NCI-H226 (cell line): ENCODE measurements at regions not wholly inside any gene's neighbourhood (a gene's known extent, or its start where the extent isn't known, plus 50 kb on each side); places are given as distances from the start of the nearest gene placed in this dataset.
"Not testable (repeated sequence)": the region's sequence is repeated elsewhere in the genome, so short reads cannot be mapped to it uniquely, and the experiment has no call there.

Experiments used
- DNase-seq: peaks from one replicate; pipeline ENCODE4 v3.0.0-alpha.2; 2015

GRCh38 chr5:177941386-177941785 is 54.7 kb downstream of the PROP1 start:
- DNase-seq: not testable (repeated sequence)

GRCh38 chr5:177939246-177940171 is 56.5 kb downstream of the PROP1 start:
- peak; percentile 22 for DNase-seq

GRCh38 chr5:177938767-177939166 is 57.3 kb downstream of the PROP1 start:
- not testable (repeated sequence) for DNase-seq

GRCh38 chr5:177934233-177934632 is 61.8 kb downstream of the PROP1 start:
- not testable (repeated sequence) for DNase-seq

- not testable (repeated sequence) for DNase-seq
Observed at GRCh38 chr5:177930269-177931022, 65.6 kb downstream of the PROP1 start.

- DNase-seq: not testable (repeated sequence)
Observed at GRCh38 chr5:177929618-177930017, 66.4 kb downstream of the PROP1 start.

GRCh38 chr5:177927500-177927899 is 68.5 kb downstream of the PROP1 start:
- not testable (repeated sequence) for DNase-seq

- not testable (repeated sequence) for DNase-seq
Observed at GRCh38 chr5:177924577-177924976, 71.5 kb downstream of the PROP1 start.

- not testable (repeated sequence) for DNase-seq
Observed at GRCh38 chr5:177923837-177924236, 72.2 kb downstream of the PROP1 start.

- not testable (repeated sequence) for DNase-seq
Observed at GRCh38 chr5:177923189-177923588, 72.9 kb downstream of the PROP1 start.

- DNase-seq: not testable (repeated sequence)
Observed at GRCh38 chr5:177909261-177909660, 86.8 kb downstream of the PROP1 start.

GRCh38 chr5:177902806-177903205 is 93.2 kb downstream of the PROP1 start:
- DNase-seq: not testable (repeated sequence)

- not testable (repeated sequence) for DNase-seq
Observed at GRCh38 chr5:177900066-177900465, 96.0 kb downstream of the PROP1 start.

- DNase-seq: not testable (repeated sequence)
Observed at GRCh38 chr5:177894681-177895453, 101.2 kb downstream of the PROP1 start.

- DNase-seq: not testable (repeated sequence)
Observed at GRCh38 chr5:177892357-177892665, 103.7 kb downstream of the PROP1 start.

GRCh38 chr5:177891547-177892356 is 104.3 kb downstream of the PROP1 start:
- DNase-seq: not testable (repeated sequence)

- not testable (repeated sequence) for DNase-seq
Observed at GRCh38 chr5:177883295-177883694, 100.6 kb upstream of the FAM153A start.

GRCh38 chr5:177875900-177876238 is 93.2 kb upstream of the FAM153A start:
- DNase-seq: not testable (repeated sequence)

- not testable (repeated sequence) for DNase-seq
Observed at GRCh38 chr5:177875013-177875899, 92.6 kb upstream of the FAM153A start.

GRCh38 chr5:177863822-177864446 is 81.2 kb upstream of the FAM153A start:
- DNase-seq: not testable (repeated sequence)
